CD4-positive, alpha-beta T cell treated with Interleukin-17A for 1 hour (primary cell): ENCODE measurements at regions not wholly inside any gene's neighbourhood (a gene's known extent, or its start where the extent isn't known, plus 50 kb on each side); places are given as distances from the start of the nearest gene placed in this dataset.
"Not testable (repeated sequence)": the region's sequence is repeated elsewhere in the genome, so short reads cannot be mapped to it uniquely, and the experiment has no call there.

Source experiments
- DNase-seq: peaks from one replicate; pipeline ENCODE4 v3.0.0-alpha.2; 2020

DNA sequence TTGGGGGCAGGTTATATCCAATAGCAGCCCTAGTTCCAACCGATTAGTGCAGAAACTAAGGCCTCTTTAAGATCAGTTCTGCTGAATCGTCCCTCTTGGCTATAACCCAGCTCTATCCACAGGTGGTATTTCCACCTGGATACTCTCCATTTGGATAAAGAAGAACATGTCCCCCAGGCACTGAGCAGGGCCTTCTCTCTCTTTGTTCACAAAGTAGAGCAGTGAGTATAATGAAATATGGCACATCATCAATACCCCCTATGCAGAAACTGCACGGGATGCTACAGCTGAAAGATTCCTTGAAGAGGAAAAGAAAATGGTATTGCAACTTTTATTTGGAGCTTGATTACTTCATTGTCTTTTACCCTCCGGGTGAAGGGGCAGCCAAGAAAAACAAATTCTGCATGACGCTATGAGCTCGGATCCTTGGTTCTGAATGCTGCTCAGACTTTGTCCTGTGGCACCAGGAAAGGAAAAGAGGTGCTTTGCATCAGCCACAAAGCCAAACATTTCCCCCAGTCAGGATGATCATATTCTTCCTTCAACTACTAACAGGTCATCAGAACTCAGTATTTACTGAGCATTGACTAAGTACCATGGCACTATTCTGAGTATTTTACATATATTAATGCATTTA lies 399.7 kb downstream of the NPIPA8 start:
- DNase-seq, result no peak

DNA sequence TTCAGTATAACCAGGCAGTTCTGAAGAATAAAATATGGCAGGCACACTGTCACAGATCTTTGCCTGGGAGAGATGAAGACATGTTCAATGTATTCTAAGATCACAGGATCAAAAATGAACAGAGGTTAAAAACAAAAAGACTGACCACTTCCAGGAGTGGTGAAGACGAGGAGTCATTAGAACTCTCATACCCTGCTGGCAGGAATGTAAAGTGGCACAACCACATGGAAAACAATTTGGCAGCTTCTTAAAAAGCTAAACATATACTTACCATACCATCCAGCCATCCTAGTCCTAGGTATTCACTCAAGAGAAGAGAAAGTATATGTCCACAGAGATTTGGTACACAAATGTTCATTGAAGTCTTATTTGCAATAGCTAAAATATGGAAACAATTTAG lies 406.3 kb downstream of the NPIPA8 start:
- DNase-seq, result no peak

- DNase-seq, result no peak
Observed at GRCh38 chr16:17926866-17927399, 409.6 kb downstream of the NPIPA8 start.

- DNase-seq, result no peak
Observed at GRCh38 chr16:17926461-17926860, 410.1 kb downstream of the NPIPA8 start.

DNA sequence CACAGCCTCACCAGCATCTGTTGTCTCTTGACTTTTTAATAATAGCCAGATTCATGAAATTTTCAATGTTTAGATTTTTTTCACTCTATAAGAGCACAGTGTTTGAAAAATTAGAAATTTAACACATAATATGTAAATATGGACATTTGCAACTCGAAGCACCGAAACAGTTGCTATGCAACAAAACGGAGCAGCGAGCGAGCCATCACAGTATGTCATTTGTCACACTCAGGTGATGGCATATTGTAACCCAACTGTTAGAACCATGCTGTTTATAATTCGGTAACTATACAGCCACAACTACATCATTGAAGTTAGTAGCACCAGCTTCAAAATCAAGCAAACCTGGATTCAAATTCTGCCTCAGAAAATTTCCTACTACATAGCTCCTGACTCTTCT lies 410.8 kb downstream of the NPIPA8 start:
- no peak for DNase-seq

DNA sequence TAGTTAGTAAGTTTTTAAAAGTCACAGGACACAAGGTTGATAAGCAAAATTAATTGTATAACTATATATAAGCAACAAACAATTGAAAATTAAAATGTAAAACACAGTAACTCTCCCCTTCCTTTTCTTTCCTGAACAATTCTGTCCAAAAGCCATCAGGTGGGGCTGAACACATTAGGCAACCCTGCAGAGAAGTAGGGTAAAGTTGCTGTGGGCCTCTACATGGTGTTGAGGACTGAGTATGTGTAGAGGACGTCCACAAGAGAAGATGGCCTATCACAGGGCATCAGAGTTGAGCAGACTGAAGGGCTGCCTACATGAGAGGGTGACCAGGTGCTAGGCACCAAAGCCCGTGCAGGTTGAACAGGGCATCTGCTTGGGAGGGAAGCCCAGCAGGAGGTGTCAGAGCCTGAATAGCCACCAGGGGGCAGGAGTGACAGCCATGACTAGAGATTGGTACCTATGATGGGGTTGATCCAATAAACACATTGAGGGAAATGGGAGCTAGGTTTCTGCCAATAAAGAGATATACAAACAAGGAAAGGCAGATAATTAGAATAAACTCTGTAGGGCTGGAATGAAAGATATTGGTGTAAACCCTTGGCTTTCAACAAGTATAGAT lies 415.1 kb downstream of the NPIPA8 start:
- peak; percentile 56 for DNase-seq

GRCh38 chr16:17917316-17918019 lies 419.1 kb downstream of the NPIPA8 start:
- no peak for DNase-seq

DNA sequence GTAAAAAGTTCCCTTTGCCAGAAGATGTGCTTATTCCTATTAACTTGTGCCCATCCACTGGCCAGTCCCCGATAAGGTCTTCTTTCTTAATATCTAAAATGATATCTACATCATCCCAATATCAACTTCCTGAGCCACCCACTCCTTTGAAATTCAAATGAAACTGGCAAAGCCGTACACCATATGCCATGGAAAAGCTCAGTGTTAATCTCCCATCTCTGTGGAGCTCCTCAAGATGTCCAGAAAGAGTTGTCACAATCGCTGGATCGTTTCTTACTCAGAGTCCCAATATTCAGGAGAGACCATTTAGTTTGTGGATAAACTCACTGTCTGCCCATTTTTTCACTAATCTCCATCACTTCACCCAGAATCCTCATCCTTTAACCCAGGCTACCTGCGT lies 420.7 kb downstream of the NPIPA8 start:
- no peak for DNase-seq

DNA sequence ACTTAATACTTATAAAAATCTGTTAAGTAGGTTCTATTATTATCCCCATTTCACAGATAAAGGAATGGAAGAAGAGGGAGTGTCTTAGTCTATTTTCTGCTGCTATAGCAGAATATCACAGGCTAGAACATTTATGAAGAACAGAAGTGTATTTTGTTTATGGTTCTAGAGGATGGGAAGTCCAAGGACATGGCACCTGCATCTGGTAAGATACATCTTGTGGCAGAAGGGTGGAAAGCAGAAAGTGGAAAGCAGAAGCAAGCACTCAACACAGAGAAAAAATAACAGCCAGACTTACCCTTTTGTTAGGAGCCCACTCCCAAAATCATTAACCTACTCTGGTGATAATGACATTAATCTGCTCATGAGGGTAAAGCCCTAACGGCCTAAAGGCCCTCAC lies 422.4 kb downstream of the NPIPA8 start:
- no peak for DNase-seq

GRCh38 chr16:17911578-17911977 lies 425.0 kb downstream of the NPIPA8 start:
- not testable (repeated sequence) for DNase-seq

DNA sequence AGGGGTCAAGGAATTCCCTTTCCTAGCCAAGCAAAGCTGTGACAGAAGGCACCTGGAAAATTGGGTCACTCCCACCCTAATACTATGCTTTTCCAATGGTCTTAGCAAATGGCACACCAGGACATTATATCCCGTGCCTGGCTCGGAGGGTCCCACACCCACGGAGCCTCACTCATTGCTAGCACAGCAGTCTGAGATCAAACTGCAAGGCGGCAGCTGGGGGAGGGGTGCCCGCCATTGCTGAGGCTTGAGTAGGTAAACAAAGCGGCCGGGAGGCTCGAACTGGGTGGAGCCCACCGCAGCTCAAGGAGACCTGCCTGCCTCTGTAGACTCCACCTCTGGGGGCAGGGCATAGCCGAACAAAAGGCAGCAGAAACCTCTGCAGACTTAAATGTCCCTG lies 429.9 kb downstream of the NPIPA8 start:
- not testable (repeated sequence) for DNase-seq

GRCh38 chr16:17901309-17901708 lies 430.5 kb upstream of the XYLT1 start:
- DNase-seq, result no peak

- no peak for DNase-seq
Observed at GRCh38 chr16:17899141-17899540, 428.4 kb upstream of the XYLT1 start.

DNA sequence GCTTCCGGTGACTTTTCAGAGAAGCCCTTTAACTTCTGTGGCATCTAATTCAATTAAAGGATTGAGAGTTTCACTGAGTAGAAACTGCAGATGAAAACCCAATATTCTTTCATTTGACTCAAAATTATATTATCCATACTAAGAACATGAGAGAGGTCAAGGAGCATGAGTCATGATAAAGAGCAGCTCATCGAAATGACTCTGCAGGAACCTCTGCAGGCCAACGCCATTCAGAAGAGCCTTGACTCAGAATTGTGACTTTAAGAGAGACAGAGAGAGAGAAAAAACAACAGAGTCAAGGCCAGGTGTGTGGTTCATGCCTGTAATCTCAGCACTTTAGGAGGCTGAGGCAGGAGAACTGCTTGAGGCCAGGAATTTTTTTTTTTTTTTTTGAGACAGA lies 417.2 kb upstream of the XYLT1 start:
- DNase-seq, result no peak

DNA sequence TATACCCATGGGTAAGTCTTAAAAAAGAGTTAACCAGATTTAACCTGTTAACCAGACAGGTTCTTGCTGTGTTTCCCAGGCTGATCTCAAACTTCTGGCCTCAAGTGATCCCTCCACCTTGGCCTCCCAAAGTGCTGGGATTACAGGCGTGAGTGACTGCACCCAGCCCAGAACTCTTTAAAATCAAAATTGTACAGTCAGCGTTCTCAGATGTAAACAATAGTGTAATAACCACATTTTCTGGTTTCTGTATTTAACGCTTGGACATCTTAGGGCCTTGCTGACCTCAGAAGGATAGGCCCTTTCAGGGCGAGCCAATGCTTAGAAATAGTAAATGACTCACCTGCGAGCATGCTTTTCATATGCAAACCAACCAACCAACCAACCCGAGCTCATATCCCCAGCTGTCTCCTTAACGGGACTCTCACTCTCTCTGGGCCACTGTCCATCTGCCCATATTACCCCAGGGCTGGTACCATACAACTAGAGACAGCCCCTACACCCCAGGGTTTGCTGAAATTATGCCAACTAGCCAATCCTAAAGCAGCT lies 415.0 kb upstream of the XYLT1 start:
- no peak for DNase-seq

DNA sequence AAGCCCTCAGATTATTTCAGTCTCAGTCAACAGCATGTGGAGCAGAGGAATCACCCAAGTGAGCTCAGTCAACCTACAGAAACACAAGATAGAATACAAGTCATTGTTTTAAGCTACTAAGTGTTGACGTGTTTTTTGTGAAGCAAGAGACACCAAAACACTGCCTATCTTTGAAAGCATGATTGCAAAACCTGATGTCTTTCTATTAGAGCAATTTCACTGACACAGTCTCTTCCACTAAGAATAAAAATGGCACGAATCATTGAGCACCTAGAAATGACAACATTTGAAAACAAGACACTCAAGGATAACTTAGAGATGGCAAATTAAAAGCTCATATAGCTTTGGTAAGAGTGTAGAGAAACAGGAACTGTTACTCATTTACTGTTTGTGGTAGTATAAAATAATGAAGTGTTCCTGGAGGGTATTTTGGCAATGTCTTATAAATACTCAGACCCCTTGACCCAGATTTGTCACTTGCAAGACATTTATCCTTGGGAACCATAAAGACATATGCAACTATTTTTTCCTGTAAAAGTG lies 407.1 kb upstream of the XYLT1 start:
- no peak for DNase-seq

GRCh38 chr16:17866996-17867395 lies 396.2 kb upstream of the XYLT1 start:
- no peak for DNase-seq

DNA sequence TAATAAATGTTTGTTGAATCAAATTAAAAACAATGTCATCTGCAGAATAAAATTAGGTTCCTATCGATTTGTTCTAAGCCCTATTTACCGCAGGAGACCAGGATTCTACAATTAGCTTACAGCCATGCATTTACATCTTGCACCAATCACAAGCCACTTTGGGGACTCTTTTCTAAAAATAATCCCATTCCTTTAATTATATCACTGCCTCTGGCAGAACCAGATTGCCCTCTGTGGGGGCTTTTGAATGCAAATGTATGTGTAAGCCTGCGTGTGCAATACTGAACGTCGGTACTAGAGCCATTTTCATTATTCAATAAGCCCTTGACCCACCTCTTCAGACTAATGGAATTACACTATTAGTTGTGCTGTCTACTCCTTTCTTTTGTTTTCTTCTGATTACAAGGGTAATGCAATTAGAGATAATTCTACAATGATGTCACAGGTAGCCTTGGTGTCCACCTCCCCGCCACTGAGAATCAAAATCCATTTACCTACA lies 391.3 kb upstream of the XYLT1 start:
- no peak for DNase-seq

GRCh38 chr16:17858061-17858460 lies 387.3 kb upstream of the XYLT1 start:
- DNase-seq, result no peak

DNA sequence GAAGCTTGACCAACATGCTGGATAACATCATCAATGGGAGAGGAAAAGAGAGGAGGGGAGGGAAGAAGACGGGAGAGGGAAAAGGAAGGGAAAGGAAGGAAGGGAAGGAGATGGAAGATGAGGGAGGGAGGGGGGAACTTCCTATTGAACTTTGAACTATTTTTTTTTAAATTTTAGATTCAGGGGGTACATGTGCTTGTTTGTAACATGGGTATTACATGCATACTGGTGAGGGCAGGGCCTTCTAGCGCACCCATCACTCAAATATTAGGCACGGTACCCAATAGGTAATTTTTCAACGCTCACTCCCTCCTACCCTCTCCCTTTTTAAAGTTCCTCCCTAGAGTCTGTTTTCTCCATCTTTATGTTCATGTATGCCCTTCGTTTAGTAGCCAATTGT lies 383.2 kb upstream of the XYLT1 start:
- DNase-seq, result no peak

DNA sequence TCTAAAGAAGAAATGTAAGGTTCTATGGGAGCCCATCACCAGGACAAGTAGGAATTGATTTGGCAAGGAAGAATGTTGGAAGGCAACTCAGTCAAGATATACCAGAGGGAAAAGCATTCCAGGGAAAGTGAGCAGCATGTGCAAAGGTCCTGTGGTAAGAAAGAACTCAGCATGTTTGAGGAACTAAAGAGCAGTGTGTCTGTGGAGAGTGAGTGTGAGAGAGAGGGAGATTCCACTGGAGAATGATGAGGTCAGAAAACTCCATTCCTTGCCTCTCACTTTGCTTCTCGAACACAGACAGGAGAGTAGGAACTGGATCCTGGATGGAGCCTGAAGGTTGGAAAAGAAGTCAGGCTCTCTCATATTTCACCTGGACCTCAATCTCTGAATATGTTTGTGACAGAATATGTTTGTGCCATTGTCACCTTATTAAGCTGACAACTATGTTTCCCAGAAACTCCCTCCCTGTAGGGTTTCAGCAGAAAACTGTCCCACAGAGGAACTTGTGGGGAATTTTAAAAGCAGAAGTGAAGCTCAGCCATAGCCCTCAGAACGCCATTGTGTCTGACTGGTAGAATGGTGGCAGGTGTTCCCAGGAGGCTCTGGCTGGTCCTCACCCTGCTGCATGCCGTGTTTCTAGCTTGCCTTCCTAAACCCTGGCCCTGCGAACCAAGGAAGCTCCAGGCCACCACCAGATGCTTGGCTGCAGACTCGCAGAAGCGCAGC lies 382.4 kb upstream of the XYLT1 start:
- no peak for DNase-seq

- DNase-seq, result no peak
Observed at GRCh38 chr16:17850581-17851250, 380.0 kb upstream of the XYLT1 start.
